Lower leg skin (tissue), 4 donors: ENCODE measurements at regions not wholly inside any gene's neighbourhood (a gene's known extent, or its start where the extent isn't known, plus 50 kb on each side); places are given as distances from the start of the nearest gene placed in this dataset.

Experiments
- DNase-seq, 2 donors: peaks; one replicate each; pipeline ENCODE4 v3.0.0-alpha.2; 2019; ENCODE audit warnings: low spot score in 2 of 2
- H3K4me3 ChIP-seq: fragments of 200-600 bp; sonication (generic); 2 replicates; pipeline ENCODE4 v1.5.1; 2017; ENCODE audit warnings: mild to moderate bottlenecking, low read depth; ENCODE audit not compliant: poor library complexity, severe bottlenecking
- CTCF ChIP-seq, 3 donors: fragments of 450-650 bp; IDR thresholded peaks; one replicate each; pipeline ENCODE4 v1.5.1; 2016; ENCODE audit warnings: antibody characterized with exemption in 3 of 3, mild to moderate bottlenecking in 3 of 3, moderate library complexity in 2 of 3
- POLR2A ChIP-seq, 2 donors: fragments of 450-650 bp; IDR thresholded peaks; one replicate each; pipeline ENCODE4 v1.6.1; 2016 to 2017; ENCODE audit warnings: antibody characterized with exemption in 2 of 2, mild to moderate bottlenecking in 1 of 2, moderate library complexity in 1 of 2
- WGBS, 2 donors: methylation state at CpG; one replicate each; pipeline ENCODE4 v1.1.5; 2018; 5-methylcytosine and 5-hydroxymethylcytosine counted together
- intact Hi-C: fragments of 100-400 bp; cut with DNase I; formaldehyde crosslinking; loops from one replicate; pipeline ENCODE4 v1.15.0; 2023; ENCODE audit warnings: low total_unique reads

- intact Hi-C loops: no loop called here
- H3K4me3 ChIP-seq: no peak overlapping the region
- DNase-seq: no peak
- TF ChIP-seq CTCF (IDR thresholded peaks at IDR 0.05) (no peak), POLR2A (IDR thresholded peaks at IDR 0.05) (no peak)
- 72 to 74% methylated on average over 3 of the region's 3 CpGs for whole genome bisulfite sequencing, 2 donors
Observed at GRCh38 chr13:107459430-107459829, 755.9 kb downstream of the LIG4 start.

GRCh38 chr13:107458269-107458668 lies 757.1 kb downstream of the LIG4 start:
- WGBS, 2 donors: 84 to 86% methylated on average over 10 of the region's 10 CpGs
- H3K4me3 ChIP-seq: no peak overlapping the region
- TF ChIP-seq POLR2A (IDR thresholded peaks at IDR 0.05): no peak
- no peak for TF ChIP-seq CTCF (IDR thresholded peaks at IDR 0.05)
- no peak for DNase-seq
- intact Hi-C loops: no loop called here

- no peak for DNase-seq
- no peak overlapping the region for H3K4me3 ChIP-seq
- TF ChIP-seq POLR2A (IDR thresholded peaks at IDR 0.05) (no peak), CTCF (IDR thresholded peaks at IDR 0.05) (no peak)
- 35 to 44% methylated on average over 2 of the region's 2 CpGs for WGBS, 2 donors
- intact Hi-C loops: no loop called here
Observed at GRCh38 chr13:107457686-107458085, 757.6 kb downstream of the LIG4 start.

- TF ChIP-seq CTCF (IDR thresholded peaks at IDR 0.05) (no peak), POLR2A (IDR thresholded peaks at IDR 0.05) (no peak)
- no peak for DNase-seq
- no peak overlapping the region for H3K4me3 ChIP-seq
- intact Hi-C loops: no loop called here
- 47 to 48% methylated on average over 2 of the region's 2 CpGs for WGBS, 2 donors
Observed at GRCh38 chr13:107456431-107456830, 758.9 kb downstream of the LIG4 start.

- no peak for TF ChIP-seq CTCF (IDR thresholded peaks at IDR 0.05)
- TF ChIP-seq POLR2A (IDR thresholded peaks at IDR 0.05): no peak
- H3K4me3 ChIP-seq: no peak overlapping the region
- intact Hi-C loops: no loop called here
- 83 to 89% methylated on average over 2 of the region's 2 CpGs for WGBS, 2 donors
- DNase-seq: no peak
Observed at GRCh38 chr13:107452833-107453232, 762.5 kb downstream of the LIG4 start.

GRCh38 chr13:107450931-107451330 lies 764.4 kb downstream of the LIG4 start:
- DNase-seq: no peak
- WGBS, 2 donors: 64 to 69% methylated on average over 10 of the region's 10 CpGs
- no peak overlapping the region for H3K4me3 ChIP-seq
- TF ChIP-seq POLR2A (IDR thresholded peaks at IDR 0.05) (no peak), CTCF (IDR thresholded peaks at IDR 0.05) (no peak)
- intact Hi-C loops: no loop called here
